ENCODE measurements at regions not wholly inside any gene's neighbourhood (a gene's known extent, or its start where the extent isn't known, plus 50 kb on each side); places are given as distances from the start of the nearest gene placed in this dataset.

GRCh38 chr9:84054341-84055010, 73.9 kb downstream of the RMI1 start:
- no peaks in the 10 kb centered on the region for H3K9me3 ChIP-seq (ENCODE audit: low read depth)
- no peaks in the 10 kb centered on the region for H3K79me2 ChIP-seq
- no peaks in the 10 kb centered on the region for H4K20me1 ChIP-seq (ENCODE audit: insufficient read depth, poor library complexity, severe bottlenecking)
- H3K27me3 ChIP-seq: no peaks in the 10 kb centered on the region
- TF ChIP-seq EZH2phosphoT487 (IDR thresholded peaks at IDR 0.05; ENCODE audit: low read depth, severe bottlenecking, unreplicated experiment): no peak
- no peak for TF ChIP-seq EZH2 (IDR thresholded peaks at IDR 0.05; ENCODE audit: borderline replicate concordance)
- no peak for TF ChIP-seq CTCF (IDR thresholded peaks at IDR 0.05; ENCODE audit: poor library complexity)
- H2AFZ ChIP-seq: no peak overlapping the region
- H3K4me1 ChIP-seq (ENCODE audit: insufficient read depth): no peaks in the 10 kb centered on the region
- no peaks in the 10 kb centered on the region for H3K36me3 ChIP-seq (replicated peaks; ENCODE audit: insufficient read depth, low read depth)
- H3K4me3 ChIP-seq: no peak overlapping the region
- no peak for DNase-seq (ENCODE audit: low spot score)
- no peaks in the 10 kb centered on the region for H3K9me2 ChIP-seq (replicated peaks; ENCODE audit: insufficient read depth)
- no peak overlapping the region for H3K27ac ChIP-seq
- WGBS (ENCODE audit: low lambda C conversion rate, missing lambda C conversion rate): 75% methylated on average over 7 of the region's 7 CpGs
- no peak overlapping the region for H3K4me2 ChIP-seq

GRCh38 chr9:84057662-84058061, 77.1 kb downstream of the RMI1 start:
- no peak overlapping the region for H3K27ac ChIP-seq
- no peaks in the 10 kb centered on the region for H3K79me2 ChIP-seq
- H3K9me2 ChIP-seq (replicated peaks; ENCODE audit: insufficient read depth): no peaks in the 10 kb centered on the region
- H4K20me1 ChIP-seq (ENCODE audit: insufficient read depth, poor library complexity, severe bottlenecking): no peaks in the 10 kb centered on the region
- no peaks in the 10 kb centered on the region for H3K36me3 ChIP-seq (replicated peaks; ENCODE audit: insufficient read depth, low read depth)
- H3K4me1 ChIP-seq (ENCODE audit: insufficient read depth): no peaks in the 10 kb centered on the region
- DNase-seq (ENCODE audit: low spot score): no peak
- TF ChIP-seq CTCF (IDR thresholded peaks at IDR 0.05; ENCODE audit: poor library complexity): no peak
- no peak for TF ChIP-seq EZH2phosphoT487 (IDR thresholded peaks at IDR 0.05; ENCODE audit: low read depth, severe bottlenecking, unreplicated experiment)
- TF ChIP-seq EZH2 (IDR thresholded peaks at IDR 0.05; ENCODE audit: borderline replicate concordance): no peak
- H3K9me3 ChIP-seq (ENCODE audit: low read depth): no peaks in the 10 kb centered on the region
- H3K4me3 ChIP-seq: no peak overlapping the region
- H3K4me2 ChIP-seq: no peak overlapping the region
- no peaks in the 10 kb centered on the region for H3K27me3 ChIP-seq
- H2AFZ ChIP-seq: no peak overlapping the region
- WGBS (ENCODE audit: low lambda C conversion rate, missing lambda C conversion rate): 96% methylated on average over 4 of the region's 4 CpGs

- H3K9me2 ChIP-seq (replicated peaks; ENCODE audit: insufficient read depth): no peaks in the 10 kb centered on the region
- H4K20me1 ChIP-seq (ENCODE audit: insufficient read depth, poor library complexity, severe bottlenecking): no peaks in the 10 kb centered on the region
- no peaks in the 10 kb centered on the region for H3K4me1 ChIP-seq (ENCODE audit: insufficient read depth)
- H3K36me3 ChIP-seq (replicated peaks; ENCODE audit: insufficient read depth, low read depth): no peaks in the 10 kb centered on the region
- H3K4me3 ChIP-seq: no peak overlapping the region
- WGBS (ENCODE audit: low lambda C conversion rate, missing lambda C conversion rate): 91% methylated on average over 1 of the region's 1 CpG
- no peak overlapping the region for H3K27ac ChIP-seq
- no peak for DNase-seq (ENCODE audit: low spot score)
- TF ChIP-seq EZH2phosphoT487 (IDR thresholded peaks at IDR 0.05; ENCODE audit: low read depth, severe bottlenecking, unreplicated experiment) (no peak), CTCF (IDR thresholded peaks at IDR 0.05; ENCODE audit: poor library complexity) (no peak), EZH2 (IDR thresholded peaks at IDR 0.05; ENCODE audit: borderline replicate concordance) (no peak)
- no peak overlapping the region for H3K4me2 ChIP-seq
- no peaks in the 10 kb centered on the region for H3K79me2 ChIP-seq
- H3K27me3 ChIP-seq: no peaks in the 10 kb centered on the region
- no peaks in the 10 kb centered on the region for H3K9me3 ChIP-seq (ENCODE audit: low read depth)
- no peak overlapping the region for H2AFZ ChIP-seq
Measured at GRCh38 chr9:84059936-84060335, 79.3 kb downstream of the RMI1 start.

Data from hepatocyte (in vitro differentiated cells).